NCI-H2227 (cell line): ENCODE measurements at regions not wholly inside any gene's neighbourhood (a gene's known extent, or its start where the extent isn't known, plus 50 kb on each side); places are given as distances from the start of the nearest gene placed in this dataset.
"Not testable (repeated sequence)": the region's sequence is repeated elsewhere in the genome, so short reads cannot be mapped to it uniquely, and the experiment has no call there.

Experiments
- DNase-seq: peaks from one replicate; lab custom pipeline; 2025; ENCODE audit not compliant: unreplicated experiment; lab: John Stamatoyannopoulos, UW

DNA sequence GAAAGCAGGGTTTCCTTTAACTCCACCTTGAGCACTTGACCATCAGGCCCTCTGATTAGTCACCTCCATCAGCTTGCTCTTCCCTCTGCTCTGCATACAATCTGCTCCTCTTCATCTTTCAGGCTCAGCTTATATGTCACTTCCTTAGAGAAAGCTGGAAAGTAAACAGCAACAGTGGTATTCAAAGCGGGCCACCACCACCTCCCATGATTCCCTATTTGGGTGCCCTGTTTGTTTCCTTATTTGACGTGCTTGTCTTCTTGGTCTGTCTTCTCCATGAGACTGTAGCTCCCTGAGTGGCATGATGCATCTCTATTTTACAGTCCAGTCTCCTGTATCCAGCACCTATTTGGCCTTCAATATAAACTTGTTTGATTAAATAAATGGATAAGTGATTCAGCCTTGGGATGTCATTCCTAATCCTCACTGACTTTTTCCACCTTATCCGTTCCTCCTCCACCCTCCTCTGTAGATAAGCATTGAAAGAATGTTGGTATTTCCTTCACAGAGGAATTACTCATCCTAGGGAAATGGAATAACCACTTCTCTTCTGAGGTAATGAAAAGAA lies 102.8 kb upstream of the SGK1 start:
- no peak for DNase-seq

DNA sequence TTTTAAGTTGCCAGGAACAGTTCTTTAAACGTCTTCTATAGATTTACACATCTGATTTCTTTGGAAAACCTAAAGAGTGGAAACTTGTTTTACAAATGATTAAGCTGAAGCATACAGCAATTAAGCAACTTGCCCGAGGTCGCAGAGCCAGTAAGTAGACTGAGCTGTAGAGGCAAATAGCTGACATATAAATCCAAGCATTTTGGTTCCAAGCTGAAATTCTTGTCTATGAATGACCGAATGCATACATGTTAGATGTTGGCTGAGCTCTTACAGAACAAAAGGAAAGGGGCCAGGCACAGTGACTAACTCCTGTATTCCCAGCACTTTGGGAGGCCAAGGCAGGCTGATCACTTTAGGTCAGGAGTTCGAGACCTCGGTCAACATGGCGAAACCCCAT lies 101.8 kb upstream of the SGK1 start:
- no peak for DNase-seq

DNA sequence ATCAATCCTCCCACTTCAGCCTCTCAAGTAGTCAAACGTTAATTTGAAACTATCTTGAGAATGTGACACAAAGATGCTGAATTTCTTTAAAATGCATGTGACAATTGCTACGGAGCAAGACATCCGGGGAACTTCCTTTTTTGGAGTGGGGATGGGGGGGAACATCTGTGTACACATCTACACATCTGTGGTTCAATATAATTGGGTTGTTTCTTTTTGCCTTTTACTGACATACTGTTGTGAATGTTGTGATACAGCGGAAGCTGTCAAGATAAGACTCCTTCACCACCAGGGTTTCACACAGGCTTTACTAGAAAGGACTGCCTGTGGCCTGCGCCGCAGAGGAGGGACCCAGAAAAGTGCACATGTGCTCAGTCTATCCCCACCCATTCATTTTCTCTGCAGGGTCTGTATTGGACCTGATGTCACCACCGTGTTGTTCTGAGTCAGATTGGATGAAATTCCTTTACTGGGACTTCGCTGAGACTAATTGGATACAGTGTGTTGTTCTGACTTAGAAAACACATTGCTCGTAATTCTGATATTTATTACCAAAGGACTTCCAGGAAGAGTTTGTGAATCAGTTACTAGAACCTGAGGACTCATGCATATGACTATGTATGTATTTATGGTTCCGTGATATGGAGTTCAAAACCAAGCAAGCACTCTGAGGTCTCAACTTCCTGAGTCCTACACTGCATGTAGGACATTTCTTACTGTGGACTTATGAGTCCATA lies 98.7 kb upstream of the SGK1 start:
- DNase-seq: no peak

DNA sequence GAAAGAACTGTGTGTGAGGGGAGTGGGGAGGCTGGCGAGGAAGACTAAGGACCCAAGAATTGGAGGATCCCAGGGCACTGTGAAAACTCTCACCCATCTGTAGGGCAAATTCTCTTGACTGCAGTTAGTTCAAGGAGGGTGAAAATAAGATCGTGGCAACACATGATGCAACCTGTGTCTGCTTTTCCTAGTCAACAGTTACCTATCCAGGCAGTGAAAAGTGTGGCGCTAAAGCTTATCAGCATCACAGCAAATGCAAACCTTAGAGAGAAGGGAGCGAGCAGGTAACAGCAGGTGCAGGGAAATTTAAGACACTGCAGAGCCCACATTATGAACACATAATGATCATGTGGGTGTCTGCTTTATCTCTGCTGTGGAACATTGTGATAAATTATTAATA lies 97.7 kb upstream of the SGK1 start:
- no peak for DNase-seq

DNA sequence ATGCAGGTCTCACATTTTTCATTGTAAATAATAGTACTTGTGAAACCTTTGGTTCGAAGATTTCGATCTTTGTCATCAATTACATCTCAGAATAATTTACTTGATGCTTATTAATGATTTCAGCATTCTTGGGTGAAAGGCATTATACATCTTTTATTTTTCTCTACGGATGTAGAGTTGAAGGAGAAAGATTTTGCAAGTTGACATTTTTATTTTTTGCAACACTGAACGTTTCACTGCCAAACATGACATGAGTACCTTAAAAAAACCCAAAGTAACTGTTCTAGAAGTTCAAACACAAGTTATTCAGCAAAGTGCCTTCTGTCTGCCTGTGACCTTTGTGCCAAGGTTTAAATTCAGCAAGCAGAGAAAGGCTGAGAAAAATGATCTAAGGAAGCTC lies 97.3 kb upstream of the SGK1 start:
- DNase-seq: no peak

DNA sequence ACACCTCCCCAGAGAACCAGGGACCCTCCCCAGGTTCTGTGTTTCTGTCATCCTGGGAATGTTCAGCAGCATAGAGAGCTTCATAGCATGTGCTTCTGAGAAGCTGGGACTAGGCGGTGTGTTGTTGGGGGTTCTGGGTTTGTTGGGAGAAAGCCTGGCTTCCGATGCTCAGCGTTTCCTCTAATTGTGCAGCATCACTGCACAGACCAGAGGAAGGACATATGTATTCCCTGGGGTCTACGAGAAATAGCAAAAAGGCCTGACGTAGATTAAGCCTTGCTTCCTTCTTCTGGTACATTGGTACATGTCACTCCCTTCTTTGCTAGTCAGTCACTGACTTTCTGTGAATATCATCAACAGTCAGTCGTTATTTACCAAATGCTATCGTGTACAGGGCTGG lies 96.9 kb upstream of the SGK1 start:
- DNase-seq: no peak

DNA sequence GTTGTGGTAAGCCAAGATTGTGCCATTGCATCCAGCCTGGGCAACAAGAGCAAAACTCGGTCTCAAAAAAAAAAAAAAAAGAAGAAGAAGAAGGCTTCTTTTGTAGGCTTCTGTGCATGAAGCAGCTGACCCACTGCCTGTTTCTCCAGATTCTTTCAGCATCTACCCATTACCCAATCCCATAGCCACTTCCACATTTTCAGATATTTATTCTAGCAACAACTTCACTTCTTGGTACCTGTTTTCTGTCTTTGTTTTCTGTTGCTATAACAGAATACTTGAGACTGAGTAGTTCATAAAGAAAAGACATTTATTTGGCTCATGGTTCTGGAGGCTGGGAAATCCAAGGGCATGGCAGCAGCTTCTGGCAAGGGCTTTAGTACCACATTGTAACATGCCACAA lies 95.3 kb upstream of the SGK1 start:
- DNase-seq: no peak

DNA sequence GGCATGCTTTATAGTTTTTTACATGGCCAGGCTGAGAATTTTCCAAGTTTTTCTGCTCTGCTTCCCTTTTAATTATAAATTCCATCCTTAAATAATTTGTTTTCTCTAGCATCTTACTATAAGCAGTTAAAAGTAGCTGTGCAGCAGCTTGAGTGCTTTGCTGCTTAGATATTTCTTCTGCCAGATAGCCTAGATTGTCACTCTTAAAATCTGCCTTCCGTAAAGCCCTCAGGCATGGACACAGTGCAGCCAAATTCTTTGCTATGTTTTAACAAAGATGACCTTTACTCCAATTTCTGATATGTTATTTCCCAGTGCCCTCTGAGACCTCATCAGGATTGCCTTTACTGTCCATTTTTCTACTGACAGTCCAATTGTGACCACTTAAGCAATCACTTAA lies 92.6 kb upstream of the SGK1 start:
- DNase-seq: no peak

DNA sequence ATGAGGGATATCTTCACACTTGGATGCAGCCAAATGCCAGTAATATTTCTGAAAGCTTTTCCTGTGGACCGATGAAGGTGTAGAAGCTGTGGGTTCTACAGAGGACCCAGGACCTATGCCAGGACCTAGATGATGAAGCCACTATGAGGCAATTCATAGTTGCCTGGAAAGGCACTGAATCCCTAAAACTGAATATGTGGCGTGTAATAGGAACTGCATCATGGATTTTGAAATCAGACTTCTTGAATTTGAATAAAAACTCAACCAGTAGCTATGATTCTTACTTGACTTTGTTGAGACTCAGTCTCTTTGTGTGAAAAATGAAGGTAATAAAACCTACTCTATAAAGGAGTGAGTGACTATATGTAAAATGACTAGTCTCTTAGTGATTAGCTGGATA lies 89.9 kb upstream of the SGK1 start:
- no peak for DNase-seq

DNA sequence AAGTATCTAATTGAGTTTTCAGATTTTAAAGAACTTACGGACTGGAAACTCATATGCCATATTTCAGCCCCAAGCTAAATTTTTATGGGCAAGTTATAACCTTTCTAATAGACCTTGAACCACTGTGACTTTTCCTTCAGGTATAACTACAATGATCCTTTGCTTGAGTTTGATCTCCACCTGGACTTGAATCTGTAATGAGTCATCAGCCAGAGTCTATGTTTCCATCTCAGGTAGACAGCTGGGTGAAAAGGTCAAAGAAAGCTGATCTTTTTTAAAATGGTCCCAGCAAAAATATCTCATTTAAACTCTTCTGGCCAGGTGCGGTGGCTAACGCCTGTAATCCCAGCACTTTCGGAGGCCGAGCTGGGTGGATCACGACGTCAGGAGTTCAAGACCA lies 88.4 kb upstream of the SGK1 start:
- DNase-seq: no peak

DNA sequence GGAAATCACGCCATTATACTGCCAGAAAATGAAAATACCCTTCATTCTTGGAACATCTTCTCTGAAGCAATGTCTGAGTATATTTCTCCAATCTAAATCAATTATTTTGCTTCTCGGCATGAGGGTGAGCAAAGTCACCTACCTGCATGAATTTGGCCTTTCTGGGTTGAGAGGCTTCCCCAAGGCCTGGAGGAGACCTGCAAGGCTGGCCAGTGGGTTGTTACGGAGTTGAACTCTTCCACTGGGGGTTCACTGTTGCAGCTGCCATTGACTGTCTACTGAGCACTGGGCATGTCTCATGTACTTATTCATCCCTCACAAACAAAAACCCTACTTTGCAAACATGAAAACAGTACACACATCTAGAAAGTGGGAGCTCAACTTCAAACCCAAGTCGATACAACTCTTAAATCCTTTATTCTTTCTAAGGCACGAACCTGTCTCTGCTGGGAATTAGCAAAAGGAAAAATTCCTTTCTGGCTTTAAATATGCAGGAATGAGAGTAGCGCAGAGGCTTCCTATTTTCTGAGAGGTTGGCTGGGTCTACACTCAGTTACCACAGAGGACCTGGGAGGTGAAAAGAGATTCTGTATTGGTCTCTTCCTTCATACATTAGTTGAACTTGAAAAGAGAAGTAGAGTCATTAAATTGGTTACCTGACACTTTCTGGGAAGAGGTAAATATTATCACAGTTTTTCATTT lies 87.6 kb upstream of the SGK1 start:
- no peak for DNase-seq

DNA sequence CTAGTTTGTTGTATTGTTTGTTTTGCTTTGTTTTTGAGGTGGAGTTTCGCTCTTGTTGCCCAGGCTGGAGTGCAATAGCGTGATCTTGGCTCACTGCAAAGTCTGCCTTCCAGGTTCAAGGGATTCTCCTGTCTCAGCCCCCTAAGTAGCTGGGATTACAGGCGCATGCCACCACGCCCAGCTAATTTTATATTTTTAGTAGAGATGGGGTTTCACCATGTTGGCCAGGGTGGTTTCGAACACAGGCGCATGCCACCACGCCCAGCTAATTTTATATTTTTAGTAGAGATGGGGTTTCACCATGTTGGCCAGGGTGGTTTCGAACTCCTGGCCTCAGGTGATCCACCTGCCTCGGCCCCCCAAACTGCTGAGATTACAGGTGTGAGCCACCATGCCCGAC lies 85.4 kb upstream of the SGK1 start:
- DNase-seq: not testable (repeated sequence)

DNA sequence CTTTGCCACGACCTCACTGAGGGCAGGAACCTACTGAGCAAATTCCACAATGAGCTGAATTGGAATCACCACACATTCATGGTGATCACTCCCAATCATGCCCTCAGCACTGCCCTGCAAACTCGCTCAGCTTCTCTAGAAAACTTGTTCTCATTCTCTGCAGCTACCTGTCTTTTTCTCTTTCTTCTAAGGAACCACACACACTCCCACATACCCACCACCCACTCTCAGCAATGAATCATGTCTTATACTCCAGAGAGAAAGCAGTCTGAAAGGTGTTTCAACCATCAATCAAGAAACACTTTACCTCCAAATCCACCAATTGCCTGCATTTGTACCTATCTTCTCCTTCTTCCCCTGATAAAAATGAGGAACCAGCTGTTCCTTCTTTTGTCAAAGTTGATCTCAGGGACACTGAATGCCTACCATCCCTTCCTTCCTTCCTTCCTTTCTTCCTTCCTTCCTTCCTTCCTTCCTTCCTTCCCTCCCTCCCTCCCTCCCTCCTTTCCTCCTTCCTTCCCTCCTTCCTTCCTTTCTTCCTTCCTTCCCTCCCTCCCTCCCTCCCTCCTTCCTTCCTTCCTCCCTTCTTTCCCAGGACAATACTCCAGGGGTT lies 84.6 kb upstream of the SGK1 start:
- no peak for DNase-seq

DNA sequence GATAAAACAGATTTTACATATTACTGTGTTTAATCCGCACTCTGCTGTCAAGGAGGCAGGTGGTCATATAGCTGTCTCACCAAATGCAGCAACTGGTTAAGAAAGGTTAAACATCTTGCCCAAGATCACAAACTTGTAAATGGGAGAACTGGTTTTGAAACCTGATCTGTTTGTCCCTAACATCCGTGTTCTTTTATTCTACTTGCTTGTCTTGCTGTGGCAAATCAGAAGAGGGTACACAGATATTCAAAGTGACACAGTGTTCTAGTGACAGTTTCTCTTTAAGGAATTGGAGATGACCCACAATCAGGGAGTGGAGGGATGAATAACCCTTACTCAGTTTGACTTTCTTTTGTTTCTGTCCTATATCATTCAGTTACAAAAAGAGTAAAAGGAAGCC lies 83.0 kb upstream of the SGK1 start:
- no peak for DNase-seq

DNA sequence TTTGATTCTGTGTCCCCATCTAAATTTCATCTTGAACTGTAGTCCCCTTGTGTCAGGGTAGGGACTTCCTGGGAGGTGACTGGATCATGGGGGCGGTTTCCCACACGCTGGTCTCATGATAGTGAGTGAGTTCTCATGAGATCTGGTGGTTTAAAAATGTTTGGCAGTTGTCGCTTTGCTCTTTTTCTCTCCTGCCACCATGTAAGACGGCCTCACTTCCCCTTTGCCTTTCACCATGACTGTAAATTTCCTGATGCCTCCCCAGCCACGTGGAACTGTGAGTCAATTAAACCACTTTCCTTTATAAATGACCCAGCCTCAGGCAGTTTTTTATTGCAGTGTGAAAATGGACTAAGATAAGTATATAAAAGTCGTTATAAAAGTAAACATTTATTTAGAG lies 80.5 kb upstream of the SGK1 start:
- DNase-seq: no peak

DNA sequence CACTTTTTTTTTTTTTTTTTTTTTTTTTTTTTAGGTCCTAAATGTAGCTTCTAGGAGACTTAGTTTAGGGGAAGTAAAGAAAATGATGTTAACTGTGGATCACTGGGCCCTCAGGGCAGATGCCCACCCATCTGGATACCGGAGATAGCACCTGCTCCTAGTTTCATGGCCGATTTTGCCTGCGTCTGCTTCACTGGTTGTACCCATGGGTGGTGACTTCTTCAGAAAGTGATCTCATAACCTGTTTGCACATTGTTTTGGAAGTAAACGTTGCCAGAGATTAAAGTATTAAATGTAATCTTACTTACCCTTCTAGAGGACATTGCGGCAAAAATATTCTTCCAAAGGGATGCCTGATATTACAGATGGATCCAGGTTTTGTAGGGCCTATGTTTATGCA lies 79.8 kb upstream of the SGK1 start:
- DNase-seq: no peak

DNA sequence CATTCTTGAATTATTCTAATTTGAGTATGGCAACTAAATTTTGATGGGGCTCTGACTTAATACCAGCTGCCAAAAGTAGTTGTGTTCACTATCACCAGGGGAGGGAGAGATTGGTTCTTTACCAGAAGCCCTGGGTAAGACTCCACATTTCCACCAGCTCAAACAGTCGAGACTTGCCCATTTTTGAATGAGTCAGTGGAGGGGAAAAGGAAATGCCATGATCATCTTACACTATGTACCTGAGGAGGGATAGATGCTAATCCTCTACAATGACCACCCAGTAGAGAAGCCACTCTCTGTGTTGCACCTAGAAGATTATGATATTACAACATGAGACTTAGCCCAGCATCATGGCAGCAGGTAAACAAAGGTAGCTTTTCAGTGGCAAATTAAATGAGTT lies 77.0 kb upstream of the SGK1 start:
- no peak for DNase-seq

DNA sequence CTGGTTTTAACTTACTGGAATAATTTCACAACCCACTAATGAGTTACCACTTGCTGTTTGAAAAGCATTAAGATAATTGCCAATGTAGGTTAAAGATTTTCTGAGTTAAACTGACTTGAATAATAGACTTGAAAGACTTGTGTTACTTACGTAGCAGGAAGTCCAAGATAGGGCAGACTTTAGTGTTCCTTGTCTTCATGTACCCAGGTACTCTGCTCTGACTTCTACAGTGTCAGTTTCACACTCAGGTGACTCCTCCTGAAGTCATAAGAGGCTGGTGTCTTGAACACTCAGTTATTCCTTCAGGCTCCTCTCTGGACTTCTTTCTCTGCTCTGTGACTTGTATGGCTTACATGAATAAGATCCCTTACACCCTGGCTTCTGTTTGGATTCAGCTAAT lies 76.3 kb upstream of the SGK1 start:
- DNase-seq: no peak

DNA sequence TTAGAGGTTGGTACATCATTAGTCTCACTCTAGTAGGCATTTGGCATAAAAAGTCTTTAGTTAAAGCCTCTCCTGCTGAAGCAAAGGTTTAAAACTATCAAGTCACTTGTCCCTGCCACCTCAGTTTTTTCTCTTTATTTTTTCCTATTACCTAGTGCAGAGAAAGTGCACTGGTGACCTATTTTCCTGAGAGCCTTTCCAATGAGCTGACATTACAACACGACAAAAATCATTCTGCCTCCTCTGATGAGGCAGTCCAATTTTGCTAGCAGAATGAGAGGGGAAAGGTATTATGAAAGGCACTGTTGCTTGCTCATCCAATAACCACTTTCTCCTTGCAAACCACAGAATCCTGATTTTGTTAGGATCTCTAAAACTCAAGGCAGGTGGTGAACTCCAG lies 73.3 kb upstream of the SGK1 start:
- DNase-seq: no peak

DNA sequence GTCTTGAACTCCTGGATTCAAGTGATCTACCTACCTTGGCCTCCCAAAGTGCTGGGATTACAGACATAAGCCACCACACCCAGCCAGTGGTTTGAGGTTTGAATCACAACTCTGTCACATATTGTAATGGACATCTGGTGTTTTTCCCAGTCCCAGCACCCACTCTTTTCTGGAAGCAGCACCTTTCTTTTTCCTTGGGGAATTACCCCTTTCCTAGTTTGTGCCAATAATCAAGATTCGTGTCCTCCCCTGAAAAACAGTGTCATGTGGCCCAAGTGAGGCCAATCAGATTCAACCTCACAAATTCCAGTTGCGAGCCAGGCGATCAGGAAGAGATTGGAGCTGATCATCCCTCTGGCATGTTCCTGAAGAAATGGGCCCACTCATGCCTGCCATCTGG lies 71.7 kb upstream of the SGK1 start:
- DNase-seq: no peak

DNA sequence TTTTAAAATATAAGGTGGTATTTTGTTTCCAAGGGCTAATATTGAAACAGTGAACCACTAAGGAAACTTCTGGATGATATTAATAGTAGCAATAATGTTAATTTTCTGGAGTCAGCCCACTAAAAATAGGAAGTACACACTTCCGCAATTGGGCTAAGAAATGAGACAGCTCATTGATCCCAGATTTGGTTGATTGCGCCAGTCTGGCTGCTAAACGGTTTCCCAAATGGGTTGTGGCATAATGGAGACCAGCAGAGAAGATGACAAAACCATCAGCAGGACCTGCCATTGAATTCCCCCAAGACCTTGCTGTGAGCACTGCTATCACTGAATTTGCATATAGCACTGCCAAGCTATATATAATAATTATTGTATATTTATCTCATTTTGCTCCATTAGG lies 71.2 kb upstream of the SGK1 start:
- no peak for DNase-seq

DNA sequence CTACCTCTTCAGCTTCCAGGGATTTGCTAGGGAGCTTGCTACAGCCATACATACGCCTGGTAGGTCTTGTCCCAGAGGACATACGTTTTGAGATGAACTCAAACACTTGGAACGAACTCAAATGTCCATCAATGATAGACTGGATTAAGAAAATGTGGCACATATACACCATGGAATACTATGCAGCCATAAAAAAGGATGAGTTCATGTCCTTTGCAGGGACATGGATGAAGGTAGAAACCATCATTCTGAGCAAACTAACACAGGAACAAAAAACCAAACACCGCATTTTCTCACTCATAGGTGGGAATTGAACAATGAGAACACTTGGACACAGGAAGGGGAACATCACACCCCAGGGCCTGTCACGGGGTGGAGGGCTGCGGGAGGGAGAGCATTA lies 68.6 kb upstream of the SGK1 start:
- not testable (repeated sequence) for DNase-seq
